GM19328 (cell line): ENCODE measurements at regions not wholly inside any gene's neighbourhood (a gene's known extent, or its start where the extent isn't known, plus 50 kb on each side); places are given as distances from the start of the nearest gene placed in this dataset.
"Not testable (repeated sequence)": the region's sequence is repeated elsewhere in the genome, so short reads cannot be mapped to it uniquely, and the experiment has no call there.

Experiments
- ATAC-seq: cut with Tn5 transposase; IDR thresholded peaks from one replicate; pipeline ENCODE4 v1.9.1; 2021; ENCODE audit warnings: mild to moderate bottlenecking, moderate library complexity; ENCODE audit not compliant: unreplicated experiment

- not testable (repeated sequence) for ATAC-seq
These were observed 116.3 kb upstream of the CARD11 start for GRCh38 chr7:3159926-3160325.

DNA sequence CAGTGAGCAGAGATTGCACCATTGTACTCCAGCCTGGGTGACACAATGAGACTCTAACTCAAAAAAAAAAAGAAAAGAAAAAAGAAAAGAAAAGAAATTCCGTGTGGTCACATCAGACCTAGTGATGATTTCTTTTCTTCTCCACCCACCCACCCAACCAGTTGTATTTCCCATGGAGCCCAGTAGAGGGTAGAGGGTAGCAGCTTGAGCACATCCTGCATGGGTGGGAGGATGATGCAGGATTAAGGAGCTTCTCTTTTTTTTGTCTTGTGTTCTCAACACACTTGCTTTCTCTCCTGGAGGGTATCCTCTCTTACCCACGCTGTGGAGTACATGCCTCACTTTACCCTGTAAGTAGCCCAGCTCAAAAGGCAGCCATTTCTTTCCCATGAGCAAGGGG is 118.6 kb upstream of the CARD11 start:
- ATAC-seq: no peak

DNA sequence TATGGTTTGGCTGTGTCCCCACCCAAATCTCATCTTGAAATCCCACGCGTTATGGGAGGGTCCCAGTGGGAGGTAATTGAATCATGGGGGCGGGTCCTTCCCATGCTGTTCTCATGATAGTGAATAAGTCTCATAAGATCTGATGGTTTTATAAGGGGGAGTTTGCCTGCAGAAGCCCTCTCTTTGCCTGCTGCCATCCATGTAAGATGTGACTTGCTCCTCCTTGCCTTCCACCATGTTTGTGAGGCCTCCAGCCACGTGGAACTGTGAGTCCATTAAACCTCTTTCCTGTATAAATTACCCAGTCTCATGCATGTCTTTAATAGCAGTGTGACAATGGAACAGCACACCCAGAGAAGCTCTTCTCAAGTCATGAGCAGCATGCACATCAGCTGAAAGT is 119.1 kb upstream of the CARD11 start:
- not testable (repeated sequence) for ATAC-seq

- no peak for ATAC-seq
These were observed 120.7 kb upstream of the CARD11 start for GRCh38 chr7:3164380-3164792.

GRCh38 chr7:3165681-3166580 is 122.3 kb upstream of the CARD11 start:
- no peak for ATAC-seq

- ATAC-seq: no peak
These were observed 123.9 kb upstream of the CARD11 start for GRCh38 chr7:3167551-3167950.

GRCh38 chr7:3168370-3168769 is 124.7 kb upstream of the CARD11 start:
- no peak for ATAC-seq

DNA sequence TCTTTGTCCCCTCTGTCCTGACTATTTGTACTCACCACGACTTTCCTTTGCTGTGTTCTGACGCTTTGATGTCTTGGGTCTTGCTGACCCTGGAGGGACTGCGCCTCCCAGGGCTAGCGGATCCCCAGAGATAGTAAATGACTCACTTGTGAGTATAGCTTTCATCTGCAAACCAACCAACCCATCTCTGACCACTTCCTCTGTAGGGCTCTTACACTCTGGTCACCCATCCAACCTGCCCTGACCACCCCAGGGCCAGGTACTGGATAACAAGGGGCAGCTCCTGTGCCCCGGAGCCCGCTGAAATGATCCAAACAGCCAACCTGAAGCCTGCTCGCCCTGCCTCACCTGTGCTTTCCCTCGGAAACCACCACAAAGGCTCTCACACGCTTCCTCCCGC is 125.2 kb upstream of the CARD11 start:
- no peak for ATAC-seq

DNA sequence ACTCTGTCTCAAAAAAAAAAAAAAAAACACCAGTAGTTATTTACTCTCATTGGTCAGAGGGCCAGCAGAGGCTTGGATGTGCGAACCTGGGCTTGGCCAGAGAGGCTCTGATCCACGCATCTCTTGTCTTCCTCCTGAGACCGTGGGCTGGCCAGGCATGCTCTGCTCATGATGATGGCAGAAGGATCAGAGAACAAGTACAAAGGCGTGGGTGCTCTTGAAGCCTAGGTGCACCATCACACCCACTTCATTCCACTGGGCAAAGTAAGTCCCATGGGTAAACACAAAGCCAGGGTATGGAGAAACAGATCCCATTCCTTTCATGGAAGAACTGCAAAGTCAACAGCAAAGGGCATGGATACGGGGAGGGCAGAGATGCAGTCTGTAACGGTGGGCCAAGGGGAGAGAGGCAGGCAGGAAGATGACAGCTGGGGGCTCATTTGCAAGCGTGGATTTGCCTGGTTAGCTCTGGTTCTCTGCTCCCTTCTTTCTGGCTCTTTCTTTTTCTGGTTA is 128.2 kb upstream of the SDK1 start:
- ATAC-seq: no peak

DNA sequence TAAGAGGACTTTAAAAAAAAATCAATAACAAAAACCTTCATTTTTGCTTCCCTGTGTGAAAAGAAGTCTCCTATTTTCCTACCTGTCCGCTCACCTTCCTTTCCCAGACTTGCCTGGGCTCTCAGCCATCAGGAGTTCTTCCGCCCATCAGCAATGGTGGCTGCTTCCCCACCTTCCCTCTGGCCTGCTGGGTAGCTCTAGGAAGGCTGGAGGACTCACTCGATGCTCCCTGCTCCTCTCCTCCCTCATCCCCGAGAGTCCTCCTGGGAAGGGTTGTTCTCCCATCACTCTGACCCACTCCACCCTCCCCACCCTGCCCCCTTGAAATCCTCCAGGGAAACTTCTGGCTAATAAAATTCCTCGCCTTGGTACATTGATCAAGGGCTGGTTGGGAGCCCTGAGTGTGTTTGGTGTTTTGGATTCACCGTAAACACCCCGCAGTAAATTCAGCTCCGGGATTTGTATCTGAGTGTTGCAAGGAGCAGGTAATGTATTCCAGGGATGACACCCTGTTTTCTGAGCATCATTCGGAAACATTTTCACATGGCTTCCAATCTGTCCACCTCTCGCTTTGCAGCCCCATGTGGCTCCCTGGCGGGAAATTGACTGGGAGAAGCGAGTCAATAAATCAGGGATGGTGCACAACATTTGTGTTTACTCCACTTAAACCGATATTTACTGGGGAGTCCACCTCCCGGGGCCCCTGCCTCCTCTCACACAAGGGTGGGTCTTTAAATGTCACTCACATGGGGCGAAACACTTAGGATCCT is 126.4 kb upstream of the SDK1 start:
- ATAC-seq: no peak

DNA sequence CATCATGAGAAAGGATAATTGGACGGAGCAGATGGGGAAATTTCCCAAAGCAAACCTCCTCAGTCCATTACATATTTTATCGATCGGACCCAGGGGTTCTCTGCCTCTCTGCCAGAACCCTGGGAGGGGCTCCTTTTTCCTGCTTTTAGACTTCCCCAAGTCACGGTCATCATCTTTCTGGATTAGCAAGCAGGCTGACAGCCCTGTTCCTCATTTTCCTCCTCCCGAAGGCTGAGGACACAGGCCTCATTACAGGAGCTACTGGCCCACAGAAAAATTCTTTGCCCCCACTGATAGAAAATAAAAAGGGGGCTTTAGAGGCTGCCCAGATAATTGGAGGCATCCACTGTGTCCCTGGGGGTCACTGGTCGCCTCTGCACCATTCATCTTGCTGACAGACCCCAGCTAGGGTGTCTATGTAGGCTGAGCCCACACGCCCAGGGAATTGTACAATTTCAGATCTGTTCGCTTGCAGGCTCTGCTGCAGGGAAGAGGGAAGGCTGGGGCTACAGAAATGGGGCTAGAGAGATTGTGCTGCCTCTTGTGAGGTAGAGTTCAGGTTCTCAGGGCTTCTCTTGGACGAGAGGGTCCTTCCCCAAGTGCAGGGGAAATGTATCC is 125.7 kb upstream of the SDK1 start:
- ATAC-seq: no peak

- ATAC-seq: no peak
These were observed 124.7 kb upstream of the SDK1 start for GRCh38 chr7:3176112-3177000.

- ATAC-seq: no peak
These were observed 123.8 kb upstream of the SDK1 start for GRCh38 chr7:3177271-3177670.

- ATAC-seq: no peak
These were observed 121.6 kb upstream of the SDK1 start for GRCh38 chr7:3179456-3179855.

- no peak for ATAC-seq
These were observed 120.4 kb upstream of the SDK1 start for GRCh38 chr7:3180604-3181003.

- ATAC-seq: not testable (repeated sequence)
These were observed 119.0 kb upstream of the SDK1 start for GRCh38 chr7:3182055-3182454.

DNA sequence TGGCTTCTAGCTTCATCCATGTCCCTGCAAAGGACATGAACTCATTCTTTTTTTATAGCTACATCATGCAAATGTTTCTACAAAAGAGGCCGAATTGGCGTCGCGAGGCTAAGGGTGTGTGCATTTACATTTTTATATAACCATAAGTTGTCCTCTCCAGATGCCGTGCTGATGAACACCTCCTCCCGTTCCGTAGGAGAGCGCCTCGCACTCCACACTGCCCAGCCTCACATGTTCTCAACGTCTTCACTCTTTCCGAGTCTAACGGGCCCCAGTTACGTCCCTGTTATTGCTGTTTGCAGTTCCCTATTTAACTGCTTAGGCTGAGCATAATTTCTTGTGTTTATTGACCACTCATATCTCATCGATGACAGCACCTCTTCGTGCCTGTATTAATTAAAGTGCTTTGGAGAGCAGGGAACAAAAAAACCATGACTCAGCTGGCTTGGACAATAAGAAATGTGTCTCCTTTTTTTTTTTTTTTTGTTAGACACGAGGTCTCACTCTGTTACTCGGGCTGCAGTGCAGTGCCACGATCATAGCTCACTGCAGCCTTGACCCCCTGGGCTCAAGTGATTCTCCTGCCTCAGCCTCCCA is 113.5 kb upstream of the SDK1 start:
- ATAC-seq: no peak

GRCh38 chr7:3188946-3189345 is 112.1 kb upstream of the SDK1 start:
- ATAC-seq: no peak

DNA sequence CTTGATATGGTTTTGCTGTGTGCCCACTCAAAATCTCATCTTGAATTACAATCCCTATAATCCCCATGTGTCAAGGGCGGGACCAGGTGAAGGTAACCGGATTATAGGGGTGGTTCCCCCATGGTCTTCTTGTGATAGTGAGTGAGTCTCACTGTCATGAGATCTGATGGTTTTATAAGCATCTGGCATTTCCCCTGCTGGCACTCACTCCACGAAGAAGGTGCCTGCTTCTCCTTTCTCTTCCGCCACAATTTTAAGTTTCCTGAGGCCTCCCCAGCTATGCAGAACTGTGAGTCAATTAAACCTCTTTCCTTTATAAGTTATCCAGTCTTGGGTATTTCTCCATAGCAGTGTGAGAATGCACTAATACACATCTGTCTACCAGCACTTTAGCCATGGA is 109.5 kb upstream of the SDK1 start:
- no peak for ATAC-seq

GRCh38 chr7:3192669-3193068 is 108.4 kb upstream of the SDK1 start:
- ATAC-seq: no peak
